GM04503 (cell line): ENCODE measurements at regions not wholly inside any gene's neighbourhood (a gene's known extent, or its start where the extent isn't known, plus 50 kb on each side); places are given as distances from the start of the nearest gene placed in this dataset.
"Not testable (repeated sequence)": the region's sequence is repeated elsewhere in the genome, so short reads cannot be mapped to it uniquely, and the experiment has no call there.

Experiments
- DNase-seq: peaks from one replicate; pipeline ENCODE4 v3.0.0-alpha.2; 2012; ENCODE audit warnings: low read depth

GRCh38 chr7:113301983-113302382, 183.6 kb upstream of the SMIM30 start:
- DNase-seq, result no peak

DNA sequence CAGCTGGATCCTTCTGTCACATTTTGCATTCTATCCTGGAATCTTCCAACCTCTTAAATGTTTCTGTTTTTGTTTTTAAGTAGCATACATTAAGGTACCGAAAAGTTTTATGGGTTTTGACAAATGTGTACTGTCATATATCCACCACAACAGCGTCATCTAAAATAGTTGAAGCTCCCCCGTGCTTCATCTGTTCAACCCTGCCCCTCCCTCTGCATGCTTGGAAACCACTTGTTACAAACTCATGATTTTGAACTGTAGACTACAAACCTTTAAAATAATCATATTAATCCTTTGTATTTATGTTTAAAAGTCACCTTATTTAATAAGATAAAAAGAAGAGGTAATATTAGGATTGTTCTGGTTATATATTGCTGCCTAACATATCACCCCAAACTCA, 182.8 kb upstream of the SMIM30 start:
- no peak for DNase-seq

- DNase-seq, result no peak
These were observed 181.4 kb upstream of the SMIM30 start for GRCh38 chr7:113299748-113300147.

DNA sequence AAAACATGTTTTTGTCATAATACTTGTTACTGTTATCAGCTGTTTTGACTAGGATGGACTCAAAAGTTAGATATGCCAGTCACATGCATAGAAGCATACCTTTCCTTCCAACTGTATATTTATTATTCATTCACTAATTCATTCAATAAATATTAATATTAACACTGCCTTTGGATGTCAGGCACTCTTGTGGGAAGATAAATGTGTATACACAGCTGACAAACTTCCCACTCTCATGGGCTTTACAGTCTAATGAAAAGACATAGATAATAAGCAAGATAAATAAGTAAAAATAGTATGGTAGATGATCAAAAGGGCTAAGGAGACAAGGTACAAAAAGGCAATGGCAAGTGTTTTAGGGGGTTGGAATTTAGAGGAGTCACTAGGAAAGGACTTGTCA, 180.1 kb upstream of the SMIM30 start:
- no peak for DNase-seq

DNA sequence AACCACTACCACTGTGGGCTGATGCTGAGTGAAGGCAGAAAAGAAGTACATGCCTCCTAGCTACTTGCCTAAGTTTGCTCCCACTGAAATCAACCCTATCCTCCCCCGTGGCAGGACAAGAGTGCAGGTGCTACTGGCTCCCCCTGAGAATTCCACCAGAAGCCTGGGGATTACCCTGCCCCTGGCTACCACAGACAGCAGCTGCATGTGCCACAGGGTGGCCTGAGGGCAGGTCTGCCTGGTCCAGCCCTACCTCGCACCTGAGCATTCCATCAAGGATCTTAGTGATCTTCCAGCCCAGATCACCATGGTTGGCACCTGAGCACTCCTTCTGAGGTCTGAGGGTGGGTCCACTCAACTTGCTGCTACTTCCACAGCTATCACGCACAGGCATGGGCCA, 176.4 kb upstream of the SMIM30 start:
- no peak for DNase-seq

DNA sequence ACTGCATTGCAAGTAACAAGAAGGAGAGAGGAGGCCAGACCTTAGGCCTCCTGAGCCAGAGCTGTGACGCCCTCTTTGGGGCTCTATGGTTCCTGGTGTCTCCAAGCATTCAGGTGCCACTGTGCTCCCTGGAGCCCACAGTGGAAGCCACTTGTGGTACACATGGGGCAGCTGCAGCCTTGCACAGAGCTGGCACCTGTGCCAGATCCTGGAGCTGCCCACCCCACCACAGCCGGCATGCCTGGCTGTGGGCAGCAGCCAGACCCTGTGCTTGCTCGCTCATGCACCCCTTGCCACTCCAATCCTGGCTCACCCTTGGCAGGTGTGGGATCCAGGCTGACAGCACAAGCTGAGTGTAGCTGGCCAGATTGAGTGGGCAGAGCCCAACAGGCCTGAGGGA, 173.8 kb upstream of the SMIM30 start:
- DNase-seq, result no peak

DNA sequence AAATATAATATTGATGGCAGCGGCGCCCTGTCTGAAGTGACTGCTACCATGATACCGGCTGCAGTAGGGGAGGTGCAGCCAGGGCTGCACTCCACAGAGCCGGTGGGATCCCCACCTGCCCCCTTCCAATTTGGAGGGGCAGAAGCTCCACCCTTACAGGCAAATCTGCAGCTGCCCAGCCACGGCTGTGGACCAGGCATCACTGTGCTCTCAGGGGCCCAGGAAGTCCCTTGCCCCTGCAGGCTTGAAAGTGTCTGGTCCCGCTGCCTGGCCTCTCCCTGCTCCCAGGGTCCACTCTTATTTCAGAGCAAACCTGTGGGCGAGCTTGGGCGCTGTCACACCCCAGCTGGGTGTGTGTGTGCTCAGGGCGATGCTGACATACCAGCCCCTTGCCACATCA, 172.7 kb upstream of the SMIM30 start:
- DNase-seq, result no peak

DNA sequence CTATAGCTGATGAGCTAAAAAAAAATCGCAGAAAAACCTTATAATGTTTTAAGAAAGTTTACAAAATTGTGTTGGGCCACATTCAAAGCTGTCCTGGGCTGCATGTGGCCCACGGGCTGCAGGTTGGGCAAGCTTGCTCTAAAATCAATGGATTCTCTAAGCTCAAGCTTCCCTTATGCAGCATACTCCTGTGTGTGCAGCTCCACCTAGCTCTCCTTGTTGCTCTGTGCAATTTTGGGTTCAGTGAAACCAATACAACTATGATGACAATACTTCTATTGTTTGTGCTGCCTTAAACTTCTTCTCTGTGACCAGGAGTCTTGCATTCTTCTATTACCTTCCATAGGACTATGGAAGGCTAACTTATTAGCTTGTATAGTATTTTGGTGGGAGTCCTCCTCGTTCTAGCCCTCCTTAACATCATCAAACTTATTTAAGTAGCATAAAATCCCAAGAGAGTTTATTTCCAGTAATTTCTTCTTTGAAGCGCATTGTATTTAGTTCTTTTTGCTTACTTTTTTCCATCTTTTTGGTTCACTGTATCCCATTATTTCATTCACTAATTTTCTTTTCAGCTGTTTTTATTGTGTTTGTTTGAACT, 170.9 kb upstream of the SMIM30 start:
- no peak for DNase-seq

- no peak for DNase-seq
These were observed 167.1 kb upstream of the SMIM30 start for GRCh38 chr7:113285411-113285810.

DNA sequence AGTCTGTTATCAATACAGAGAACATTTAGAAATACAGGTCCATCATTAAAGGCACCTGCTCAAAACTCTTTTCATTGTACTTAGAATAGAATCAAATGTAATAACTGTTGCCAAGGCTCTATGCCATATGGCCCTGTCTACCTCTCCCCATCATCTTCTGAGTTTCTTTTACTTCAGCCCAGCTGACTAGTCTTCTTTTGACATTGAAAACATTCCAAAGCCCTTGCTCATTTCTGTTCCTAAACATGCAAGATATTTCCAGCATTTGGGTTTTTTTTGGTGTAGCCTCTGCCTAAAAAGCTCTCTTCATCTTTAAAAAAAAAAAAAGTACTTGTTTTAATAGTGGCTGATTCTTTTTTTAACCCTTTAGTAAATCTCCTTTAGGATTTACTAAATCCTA, 165.5 kb upstream of the SMIM30 start:
- DNase-seq, result no peak

GRCh38 chr7:113282875-113283274, 164.5 kb upstream of the SMIM30 start:
- DNase-seq, result no peak

DNA sequence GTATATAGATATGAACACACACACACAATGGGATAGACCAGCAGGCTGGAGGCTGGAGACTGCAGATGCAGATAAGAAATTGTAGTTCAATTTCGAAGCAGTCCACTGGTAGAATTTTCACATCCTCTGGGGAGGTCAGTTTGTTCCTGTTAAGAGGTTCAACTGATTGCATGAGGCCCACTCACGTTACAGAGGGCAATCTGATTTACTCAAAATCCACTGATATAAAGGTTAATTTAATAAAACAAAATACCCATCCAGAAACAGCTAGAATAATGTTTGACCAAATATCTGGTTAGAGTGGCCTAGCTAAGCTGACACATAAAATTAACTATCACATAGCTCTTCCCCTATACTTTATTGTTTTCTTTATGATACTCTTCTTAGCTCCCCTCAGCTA, 162.9 kb upstream of the SMIM30 start:
- DNase-seq, result no peak

DNA sequence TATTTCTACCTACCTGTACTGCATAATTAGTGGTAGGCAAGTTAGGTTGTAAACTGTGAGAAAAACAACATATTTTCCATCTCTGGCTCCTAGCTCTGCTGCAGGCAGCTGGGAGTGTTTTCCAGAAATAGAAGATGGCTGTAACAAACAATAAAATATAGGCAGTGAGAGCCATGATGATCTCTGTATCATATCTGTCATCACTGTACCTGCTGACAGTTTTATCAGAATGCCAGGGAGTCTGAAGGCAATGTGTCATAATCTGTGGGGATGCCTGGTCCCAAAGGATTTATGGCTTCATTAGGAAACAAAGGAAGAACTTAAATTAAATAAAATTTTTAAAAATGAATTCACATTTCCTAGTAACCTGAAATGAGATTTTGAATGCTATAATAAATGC, 160.9 kb upstream of the SMIM30 start:
- DNase-seq, result no peak

GRCh38 chr7:113270790-113271189, 152.4 kb upstream of the SMIM30 start:
- DNase-seq, result no peak

- not testable (repeated sequence) for DNase-seq
These were observed 151.2 kb upstream of the SMIM30 start for GRCh38 chr7:113269592-113269991.

- no peak for DNase-seq
These were observed 150.4 kb upstream of the SMIM30 start for GRCh38 chr7:113268757-113269156.

DNA sequence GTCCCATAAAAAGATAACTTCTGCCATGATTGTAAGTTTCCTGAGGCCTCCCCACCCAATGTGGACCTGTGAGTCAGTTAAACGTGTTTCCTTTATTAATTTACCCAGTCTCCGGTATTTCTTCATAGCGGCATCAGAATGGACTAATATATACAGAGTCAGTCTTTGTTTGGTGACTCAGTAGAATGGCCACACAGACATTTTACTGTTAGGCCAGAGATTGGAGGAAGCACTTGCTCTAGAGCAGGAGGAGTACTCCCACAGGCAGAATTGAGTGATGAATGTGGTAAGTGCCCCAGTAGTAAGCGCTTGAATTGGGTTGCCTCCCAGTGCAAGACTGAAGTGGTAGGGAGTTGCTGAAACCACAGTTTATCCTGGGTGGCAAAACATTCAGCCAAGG, 149.5 kb upstream of the SMIM30 start:
- no peak for DNase-seq

DNA sequence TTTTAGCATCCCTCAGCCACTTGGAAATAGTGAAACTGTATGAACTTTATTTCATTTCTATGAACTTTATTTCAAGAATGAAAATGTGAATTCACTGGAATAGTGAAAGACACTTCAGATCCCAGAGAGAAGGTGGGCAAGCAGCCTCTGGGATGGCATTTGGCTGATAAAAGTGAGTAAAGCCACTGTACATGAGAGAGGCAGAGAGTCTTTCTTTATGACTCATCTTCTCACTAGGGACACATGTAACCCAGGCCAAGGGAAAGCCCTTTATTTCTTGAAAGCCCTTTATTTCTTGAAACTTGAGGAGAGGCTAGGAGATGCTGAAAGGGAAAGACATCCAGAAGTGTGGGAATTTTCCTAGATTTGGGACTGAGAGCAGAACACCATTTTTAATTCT, 148.9 kb upstream of the SMIM30 start:
- DNase-seq, result no peak

DNA sequence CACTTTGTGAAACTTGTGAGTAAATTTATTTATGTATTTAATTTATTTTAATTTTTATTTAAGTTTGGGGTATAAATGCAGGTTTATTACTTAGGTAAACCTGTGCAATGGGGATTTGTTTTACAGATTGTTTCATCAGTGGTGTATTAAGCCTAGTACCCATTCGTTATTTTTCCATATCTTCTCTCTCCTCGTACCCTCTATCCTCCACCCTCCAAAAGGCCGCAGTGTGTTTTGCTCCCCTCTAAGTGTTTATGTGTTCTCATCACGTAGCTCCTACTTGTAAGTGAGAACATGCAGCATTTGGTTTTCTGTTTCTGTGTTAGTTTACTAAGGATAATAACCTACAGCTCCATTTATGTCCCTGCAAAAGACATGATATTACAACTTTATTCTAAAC, 145.4 kb upstream of the SMIM30 start:
- DNase-seq, result no peak

DNA sequence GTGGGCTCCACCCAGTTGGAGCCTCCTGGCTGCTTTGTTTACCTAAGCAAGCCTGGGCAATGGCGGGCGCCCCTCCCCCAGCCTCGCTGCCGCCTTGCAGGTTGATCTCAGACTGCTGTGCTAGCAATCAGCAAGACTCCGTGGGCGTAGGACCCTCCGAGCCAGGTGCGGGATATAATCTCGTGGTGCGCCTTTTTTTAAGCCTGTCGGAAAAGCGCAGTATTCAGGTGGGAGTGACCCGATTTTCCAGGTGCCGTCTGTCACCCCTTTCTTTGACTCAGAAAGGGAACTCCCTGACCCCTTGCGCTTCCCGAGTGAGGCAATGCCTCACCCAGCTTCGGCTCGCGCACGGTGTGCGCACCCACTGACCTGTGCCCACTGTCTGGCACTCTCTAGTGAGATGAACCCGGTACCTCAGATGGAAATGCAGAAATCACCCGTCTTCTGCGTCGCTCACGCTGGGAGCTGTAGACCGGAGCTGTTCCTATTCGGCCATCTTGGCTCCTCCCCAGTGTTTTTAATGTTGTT, 144.9 kb upstream of the SMIM30 start:
- DNase-seq, result not testable (repeated sequence)

- no peak for DNase-seq
These were observed 138.7 kb upstream of the SMIM30 start for GRCh38 chr7:113256883-113257531.

DNA sequence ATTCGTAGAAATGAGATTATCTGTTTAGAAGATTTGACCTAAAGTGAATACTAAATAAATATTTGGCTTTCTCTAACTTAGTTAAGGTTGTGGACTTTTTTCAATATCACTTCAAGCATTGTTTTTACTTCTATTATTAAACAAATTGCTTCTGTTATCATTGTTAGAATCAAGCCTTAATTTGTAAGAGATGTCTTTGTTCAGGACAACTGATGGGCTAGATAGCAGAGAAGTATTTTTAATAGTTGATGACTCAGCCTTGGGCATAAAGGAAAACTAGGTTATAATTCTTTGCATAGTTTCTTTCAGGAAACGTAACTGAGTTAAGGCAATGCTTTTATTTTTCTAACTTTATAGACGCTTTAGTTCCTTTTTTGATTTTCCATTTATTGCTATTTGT, 128.8 kb upstream of the SMIM30 start:
- DNase-seq, result no peak

GRCh38 chr7:113246738-113247137, 128.4 kb upstream of the SMIM30 start:
- DNase-seq, result no peak

DNA sequence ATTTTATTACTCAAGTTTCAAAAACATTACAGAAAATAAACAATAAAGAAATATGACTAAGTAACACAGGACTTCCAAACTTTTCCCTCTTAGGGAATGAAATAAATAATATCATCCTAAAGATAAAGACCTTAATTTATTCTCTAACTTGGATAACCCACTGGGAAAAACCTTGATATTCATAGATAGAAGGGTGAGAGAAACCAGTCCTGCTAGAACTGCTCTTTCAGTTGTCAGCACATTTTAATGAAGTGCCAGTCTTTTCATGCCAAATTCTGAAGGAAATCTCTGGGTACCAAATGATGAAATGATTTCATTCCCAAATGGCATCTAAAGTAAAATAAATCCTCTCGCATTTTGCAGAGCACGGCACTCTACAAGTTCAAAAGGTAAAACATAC, 114.5 kb upstream of the SMIM30 start:
- DNase-seq, result no peak
